H1 (cell line): ENCODE measurements at regions not wholly inside any gene's neighbourhood (a gene's known extent, or its start where the extent isn't known, plus 50 kb on each side); places are given as distances from the start of the nearest gene placed in this dataset.

Experiments used
- CTCF ChIA-PET: fragments of 300-600 bp; sonication (Branson Sonifier 250); formaldehyde crosslinking; loops from one replicate; lab custom pipeline; 2021; ENCODE audit not compliant: partially characterized antibody; lab: Charles Lee
- POLR2A ChIA-PET: fragments of 300-600 bp; sonication (Branson Sonifier 250); formaldehyde crosslinking; loops from one replicate; lab custom pipeline; 2021; ENCODE audit warnings: inconsistent platforms; ENCODE audit not compliant: partially characterized antibody; lab: Charles Lee
- DNase-seq, 2 experiments: peaks; one replicate each; pipeline versions ENCODE4 v3.0.0 to v3.0.0-alpha.2; 2010 to 2022; ENCODE audit warnings: low spot score in 2 of 2, low read depth in 1 of 2, mixed read lengths in 1 of 2
- FAIRE-seq: peaks from 2 replicates; lab custom pipeline; 2011; peaks lifted over from hg19 to GRCh38; lab: Jason Lieb, UNC
- H2AFZ ChIP-seq: 2 replicates; pipeline ENCODE4 v1.8.1; 2012; ENCODE audit warnings: low read length, inconsistent platforms
- H2AK5ac ChIP-seq: 2 replicates; pipeline ENCODE4 v1.6.1; 2013; ENCODE audit warnings: low read depth, low read length
- H2BK120ac ChIP-seq: replicated peaks from 2 replicates; pipeline ENCODE3; 2013; ENCODE audit warnings: low read depth, low read length, inconsistent platforms
- H2BK12ac ChIP-seq: 2 replicates; pipeline ENCODE4 v1.6.1; 2013; ENCODE audit warnings: low read depth, low read length
- H2BK15ac ChIP-seq: 2 replicates; pipeline ENCODE4 v1.6.1; 2013; ENCODE audit warnings: low read length
- H2BK20ac ChIP-seq: 2 replicates; pipeline ENCODE4 v1.6.1; 2013; ENCODE audit warnings: low read length
- H2BK5ac ChIP-seq: 2 replicates; pipeline ENCODE4 v1.6.1; 2013; ENCODE audit warnings: low read depth, low read length
- H3K14ac ChIP-seq: 2 replicates; pipeline ENCODE4 v1.6.1; 2013; ENCODE audit warnings: inconsistent platforms; ENCODE audit not compliant: insufficient read length
- H3K18ac ChIP-seq: 2 replicates; pipeline ENCODE4 v1.6.1; 2013; ENCODE audit warnings: low read length; ENCODE audit errors: extremely low read depth
- H3K23ac ChIP-seq: 2 replicates; pipeline ENCODE4 v1.6.1; 2013; ENCODE audit warnings: inconsistent platforms; ENCODE audit not compliant: insufficient read length
- H3K23me2 ChIP-seq: 2 replicates; pipeline ENCODE4 v1.6.1; 2013; ENCODE audit warnings: low read depth, low read length
- H3K27ac ChIP-seq: 2 replicates; pipeline ENCODE4 v1.6.1; 2011; ENCODE audit warnings: low read depth, low read length, inconsistent platforms
- H3K27me3 ChIP-seq, 4 experiments: replicated peaks in 1 of 4; 1 replicate in 1 of 4; 2 replicates in 3 of 4; pipeline versions ENCODE4 v1.6.1 to v1.8.1; 2011 to 2013; ENCODE audit warnings: low read length in 3 of 4, mild to moderate bottlenecking in 3 of 4, inconsistent platforms in 2 of 4, mixed read lengths in 2 of 4, moderate library complexity in 1 of 4; ENCODE audit not compliant: control insufficient read depth in 3 of 4, insufficient read depth in 3 of 4; ENCODE audit errors: extremely low read depth in 1 of 4
- H3K36me3 ChIP-seq, 4 experiments: 2 replicates each; pipeline versions ENCODE4 v1.6.1 to v1.8.1; 2011 to 2013; ENCODE audit warnings: mild to moderate bottlenecking in 4 of 4, low read length in 3 of 4, moderate library complexity in 2 of 4, control low read depth in 1 of 4, inconsistent platforms in 1 of 4; ENCODE audit not compliant: insufficient read depth in 4 of 4, control insufficient read depth in 2 of 4
- H3K4ac ChIP-seq: replicated peaks from 2 replicates; pipeline ENCODE3; 2013; ENCODE audit warnings: low read length, low read depth, mixed read lengths, inconsistent platforms; ENCODE audit not compliant: insufficient read length
- H3K4me1 ChIP-seq, 4 experiments: replicated peaks in 1 of 4; 1 replicate in 1 of 4; 2 replicates in 3 of 4; pipeline versions ENCODE4 v1.6.1 to v1.8.1; 2011 to 2013; ENCODE audit warnings: low read length in 3 of 4, inconsistent platforms in 2 of 4, mixed read lengths in 1 of 4; ENCODE audit not compliant: insufficient read depth in 4 of 4, control insufficient read depth in 3 of 4
- H3K4me2 ChIP-seq, 2 experiments: 2 replicates each; pipeline versions ENCODE4 v1.6.1 to v1.8.1; 2011 to 2013; ENCODE audit warnings: low read depth in 2 of 2, low read length in 2 of 2, control low read depth in 1 of 2, inconsistent platforms in 1 of 2, mild to moderate bottlenecking in 1 of 2; ENCODE audit not compliant: insufficient read depth in 1 of 2
- H3K4me3 ChIP-seq, 4 experiments: fragments of 200-600, 300-600 bp in 1 of 4; sonication (generic), shearing (Covaris generic), sonication (Bioruptor Twin) in 1 of 4; 2 replicates each; pipeline versions ENCODE4 v1.5.1 to v1.8.1; 2011 to 2016; ENCODE audit warnings: low read length in 4 of 4, low read depth in 3 of 4, control low read depth in 2 of 4, inconsistent platforms in 2 of 4, mild to moderate bottlenecking in 2 of 4, mixed read lengths in 1 of 4, moderate library complexity in 1 of 4; ENCODE audit not compliant: insufficient read depth in 2 of 4; ENCODE audit errors: extremely low read depth in 1 of 4
- H3K56ac ChIP-seq: replicated peaks from 2 replicates; pipeline ENCODE3; 2013; ENCODE audit warnings: low read depth, mild to moderate bottlenecking, mixed read lengths, low read length, inconsistent platforms; ENCODE audit not compliant: insufficient read length
- H3K79me1 ChIP-seq: 2 replicates; pipeline ENCODE4 v1.6.1; 2013; ENCODE audit warnings: low read depth, low read length, control low read depth
- H3K79me2 ChIP-seq, 2 experiments: 2 replicates each; pipeline versions ENCODE4 v1.6.1 to v1.8.1; 2012 to 2013; ENCODE audit warnings: low read length in 2 of 2, mild to moderate bottlenecking in 2 of 2, inconsistent platforms in 1 of 2; ENCODE audit not compliant: insufficient read depth in 2 of 2, control insufficient read depth in 1 of 2
- H3K9ac ChIP-seq, 4 experiments: replicated peaks in 1 of 4; 1 replicate in 1 of 4; 2 replicates in 3 of 4; pipeline versions ENCODE4 v1.6.1 to v1.8.1; 2011 to 2013; ENCODE audit warnings: low read depth in 3 of 4, low read length in 3 of 4, control low read depth in 2 of 4, mild to moderate bottlenecking in 2 of 4, moderate library complexity in 2 of 4, inconsistent platforms in 1 of 4; ENCODE audit errors: extremely low read depth in 1 of 4
- H3K9me3 ChIP-seq, 2 experiments: 2 replicates each; pipeline versions ENCODE4 v1.6.1 to v1.8.1; 2012 to 2013; ENCODE audit warnings: mild to moderate bottlenecking in 2 of 2, moderate library complexity in 2 of 2, control low read depth in 1 of 2, inconsistent platforms in 1 of 2, low read depth in 1 of 2, low read length in 1 of 2, mixed read lengths in 1 of 2; ENCODE audit not compliant: insufficient read depth in 2 of 2
- H4K20me1 ChIP-seq, 2 experiments: replicated peaks in 1 of 2; 2 replicates each; pipeline versions ENCODE3 to v1.8.1; 2011 to 2013; ENCODE audit warnings: inconsistent platforms in 2 of 2, low read length in 2 of 2, mild to moderate bottlenecking in 1 of 2; ENCODE audit not compliant: insufficient read depth in 2 of 2, control insufficient read depth in 1 of 2
- H4K5ac ChIP-seq: 2 replicates; pipeline ENCODE4 v1.6.1; 2013; ENCODE audit warnings: low read length, low read depth, mixed read lengths, inconsistent platforms; ENCODE audit not compliant: insufficient read length
- H4K8ac ChIP-seq: 2 replicates; pipeline ENCODE4 v1.8.0; 2013; ENCODE audit warnings: mild to moderate bottlenecking, moderate library complexity, low read length, inconsistent platforms; ENCODE audit not compliant: insufficient read depth; ENCODE audit errors: extremely low read depth
- H4K91ac ChIP-seq: replicated peaks from 2 replicates; pipeline ENCODE3; 2013; ENCODE audit warnings: low read length, mixed read lengths, inconsistent platforms; ENCODE audit not compliant: insufficient read length
- CEBPB ChIP-seq: IDR thresholded peaks from 2 replicates; pipeline ENCODE4 v1.6.1; 2012; ENCODE audit warnings: low read depth, low read length
- KDM5A ChIP-seq: fragments of 200-600 bp; IDR thresholded peaks from 2 replicates; pipeline ENCODE4 v1.7.1; 2012; ENCODE audit warnings: mild to moderate bottlenecking, low read length, inconsistent platforms, mixed read lengths
- WGBS, 2 experiments: shearing (Covaris generic) in 1 of 2; methylation state at CpG; one replicate each; pipeline versions ENCODE4 v1.1.6 to v1.1.7; 2013 to 2015; ENCODE audit warnings: low lambda C conversion rate in 2 of 2, mixed read lengths in 2 of 2, inconsistent platforms in 1 of 2, low coverage in 1 of 2, missing lambda C conversion rate in 1 of 2; ENCODE audit not compliant: insufficient replicate concordance in 2 of 2, insufficient coverage in 1 of 2, insufficient read length in 1 of 2; ENCODE audit errors: extremely low coverage in 1 of 2, missing lambda C conversion rate in 1 of 2; 5-methylcytosine and 5-hydroxymethylcytosine counted together

GRCh38 chr3:146796078-146796477, 190.9 kb upstream of the PLSCR5 start:
- DNase-seq (no peak), FAIRE-seq (no peak)
- Histone ChIP-seq H4K91ac (no peak overlapping the region), H2BK20ac (no peak overlapping the region), H3K79me1 (no peaks in the 10 kb centered on the region), H2AK5ac (no peak overlapping the region), H3K14ac (no peak overlapping the region), H3K4me2 (no peak overlapping the region), H3K27ac (no peak overlapping the region), H2AFZ (no peak overlapping the region), H2BK15ac (no peak overlapping the region), H2BK5ac (no peak overlapping the region), H3K9me3 (no peaks in the 10 kb centered on the region), H3K27me3 (no peaks in the 10 kb centered on the region), H3K36me3 (no peaks in the 10 kb centered on the region), H4K5ac (no peak overlapping the region), H4K20me1 (no peaks in the 10 kb centered on the region), H3K23ac (no peak overlapping the region), H3K18ac (no peak overlapping the region; the same call in 1 of the 2 replicates), H3K56ac (no peak overlapping the region), H3K23me2 (no peaks in the 10 kb centered on the region), H3K4me1 (no peaks in the 10 kb centered on the region), H3K4me3 (no peak overlapping the region), H2BK120ac (no peak overlapping the region), H3K79me2 (no peaks in the 10 kb centered on the region), H4K8ac (no peak overlapping the region), H3K4ac (no peak overlapping the region), H2BK12ac (no peak overlapping the region), H3K9ac (no peak overlapping the region)
- no peak for TF ChIP-seq KDM5A
- TF ChIP-seq CEBPB: peak; percentile 69; the same call in 1 of the 2 replicates
- WGBS, 2 experiments: 82% methylated on average over 2 of the region's 2 CpGs; no CpG with 5 or more reads in 1 of the 2 experiments
- CTCF ChIA-PET: no interaction called here
- POLR2A ChIA-PET: no interaction called here
